GM19240 (cell line): ENCODE measurements at regions not wholly inside any gene's neighbourhood (a gene's known extent, or its start where the extent isn't known, plus 50 kb on each side); places are given as distances from the start of the nearest gene placed in this dataset.

Experiments
- DNase-seq: peaks from one replicate; pipeline ENCODE4 v3.0.0; 2011; ENCODE audit warnings: low spot score; ENCODE audit not compliant: insufficient read length

DNA sequence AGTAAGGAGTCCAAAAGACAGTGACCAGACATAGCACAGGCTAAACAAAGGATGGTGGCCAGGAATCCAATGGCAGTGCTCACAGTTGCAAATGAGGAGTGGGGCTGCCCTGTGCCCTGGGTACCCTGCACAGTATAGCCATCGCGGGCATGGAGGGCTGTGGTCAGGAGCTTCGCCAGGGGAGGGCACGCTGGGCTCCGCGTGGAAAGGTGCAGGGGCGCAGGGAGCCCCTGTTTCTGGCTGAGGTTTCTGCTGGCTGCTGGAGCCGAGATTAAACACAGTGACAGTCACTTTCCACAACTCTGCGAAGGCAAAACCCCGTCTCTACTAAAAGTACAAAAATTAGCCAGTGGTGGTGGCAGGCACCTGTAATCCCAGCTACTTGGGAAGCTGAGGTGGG lies 194.7 kb downstream of the GALR1 start:
- no peak for DNase-seq

DNA sequence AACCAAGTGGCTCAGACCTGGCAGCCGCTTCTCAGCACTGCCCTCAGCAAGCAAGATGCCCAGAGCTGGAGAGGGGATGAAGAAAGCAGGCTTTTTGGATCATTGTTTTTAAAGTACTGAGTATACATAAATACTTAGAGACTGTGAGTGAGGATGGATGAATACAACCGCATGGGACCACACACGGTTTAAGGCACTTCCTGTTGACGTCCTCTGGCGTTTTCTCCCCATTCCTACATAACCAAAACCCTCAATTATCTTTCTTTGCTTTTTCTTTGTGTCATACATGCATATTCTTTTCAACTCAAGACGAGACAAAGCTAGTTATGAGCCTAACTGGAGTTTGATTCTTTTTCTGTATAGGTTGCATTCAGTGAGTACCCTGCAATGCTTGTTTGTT lies 198.4 kb downstream of the GALR1 start:
- no peak for DNase-seq

DNA sequence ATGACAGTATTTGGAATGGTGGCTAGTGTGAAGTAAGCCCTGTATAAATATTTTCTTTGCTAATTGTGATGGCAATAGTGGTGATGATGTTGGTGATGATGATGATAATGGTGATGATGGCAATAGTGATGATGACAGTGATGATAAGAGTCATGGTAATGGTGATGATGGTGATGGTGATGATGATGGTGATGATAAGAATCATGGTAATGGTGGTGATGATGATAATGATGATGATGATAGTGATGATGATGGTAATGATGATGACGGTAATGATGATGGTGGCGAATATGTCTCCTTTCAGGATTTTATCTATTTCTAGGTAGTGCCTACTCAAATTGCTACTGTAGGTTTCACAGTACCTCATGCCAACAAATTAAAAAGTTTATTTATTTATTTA lies 205.4 kb downstream of the GALR1 start:
- DNase-seq: no peak

DNA sequence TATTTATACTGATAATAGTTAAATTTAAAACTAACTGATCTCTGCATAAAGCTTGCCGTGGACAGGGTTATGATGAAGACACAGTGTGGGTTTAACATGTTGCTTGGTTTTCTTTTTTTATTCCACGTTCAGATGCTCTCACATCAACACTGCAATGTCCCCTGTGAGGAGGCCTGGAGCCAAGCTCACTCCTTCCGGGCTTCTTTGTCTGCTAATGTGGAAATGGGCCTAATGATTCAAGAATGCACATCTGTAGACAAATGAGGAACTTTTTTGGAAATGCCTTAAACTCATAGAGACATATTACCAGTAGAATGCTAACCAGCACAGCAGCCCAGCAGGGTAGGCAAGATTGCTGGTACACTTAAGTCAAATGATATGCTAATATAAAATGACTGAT lies 208.0 kb downstream of the GALR1 start:
- no peak for DNase-seq

DNA sequence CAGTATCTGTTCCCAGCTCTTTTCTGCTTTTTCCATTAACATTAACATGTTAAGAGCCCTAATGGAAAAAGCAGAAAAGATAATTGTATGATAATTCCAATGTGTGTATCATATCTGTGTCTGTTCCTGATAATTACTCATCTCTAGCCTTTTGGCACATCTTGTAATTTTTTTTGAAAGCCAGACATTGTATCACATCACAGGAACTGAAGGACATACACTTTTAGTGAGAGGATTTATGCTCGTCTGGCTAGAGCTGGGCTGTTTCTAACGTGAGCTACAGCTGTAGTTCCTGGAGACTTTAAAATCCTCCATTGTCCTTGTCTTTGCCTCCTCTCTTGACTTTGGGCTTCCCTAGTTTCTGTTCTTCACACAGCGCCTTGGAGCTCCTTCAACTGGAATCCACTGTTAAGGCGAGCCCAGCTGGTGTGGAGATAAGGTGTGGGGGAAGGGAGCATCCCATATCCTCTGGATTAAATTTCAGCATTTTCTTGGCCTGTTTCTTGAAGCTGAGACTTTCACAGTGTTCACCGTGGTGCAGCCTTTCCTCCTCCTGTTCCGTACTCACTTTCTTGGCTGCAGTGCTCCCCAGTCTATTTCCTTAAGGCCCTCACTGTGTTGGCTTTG lies 211.5 kb downstream of the GALR1 start:
- DNase-seq: no peak

DNA sequence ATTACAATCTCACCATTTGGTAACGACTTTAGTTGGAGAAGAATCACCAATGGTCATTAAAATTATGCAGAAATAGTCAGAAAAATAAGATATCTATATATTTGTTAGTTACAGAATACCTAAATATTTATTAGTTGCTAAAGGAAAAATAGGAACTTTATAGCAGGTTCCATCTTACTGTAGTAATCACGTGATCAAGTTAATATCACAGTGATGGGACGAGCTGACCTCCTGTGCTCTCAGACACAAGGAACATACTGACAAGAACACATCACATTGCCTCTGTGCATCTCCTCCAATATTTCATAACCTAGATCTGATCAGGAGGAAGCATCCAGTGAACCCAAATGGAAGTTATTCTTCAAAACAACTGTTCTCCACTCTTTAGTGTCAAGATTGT lies 215.3 kb downstream of the GALR1 start:
- DNase-seq: no peak

DNA sequence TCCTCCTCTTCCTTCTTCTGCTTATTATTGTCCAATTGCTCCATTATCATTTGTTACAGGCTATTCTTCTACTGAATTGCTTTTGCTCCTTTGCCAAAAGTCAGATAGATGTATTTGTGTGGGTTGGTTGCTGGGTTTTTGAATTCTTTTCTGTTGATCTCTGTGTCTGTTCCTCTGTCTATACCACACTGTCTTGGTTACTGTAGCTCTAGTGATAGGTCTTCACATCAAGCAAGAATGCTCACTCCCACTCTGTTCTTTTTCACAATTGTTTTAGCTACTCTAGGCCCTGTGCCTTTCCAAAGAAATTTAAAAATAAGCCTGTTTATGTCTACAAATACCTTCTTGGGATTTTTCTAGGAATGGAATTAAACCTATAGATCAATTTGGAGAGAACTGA lies 217.2 kb downstream of the GALR1 start:
- DNase-seq: no peak

DNA sequence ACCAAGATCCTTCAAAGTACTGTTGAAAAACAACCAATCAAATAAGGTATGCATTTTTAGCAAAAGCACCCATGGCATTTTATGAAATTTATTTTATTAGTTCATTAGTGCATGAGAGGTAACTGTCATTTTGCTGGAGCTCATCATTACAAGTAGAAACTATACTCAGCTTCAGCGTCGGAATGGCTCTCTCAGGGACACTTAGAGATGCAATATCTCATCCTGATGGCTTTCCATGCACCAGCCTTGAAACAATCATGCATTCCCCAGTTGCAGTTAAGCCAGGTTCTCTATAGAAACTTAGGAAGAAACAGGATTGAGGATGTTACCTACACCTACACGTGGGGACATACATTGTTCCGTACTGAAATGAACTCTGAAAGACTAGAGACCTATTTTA lies 219.5 kb downstream of the GALR1 start:
- DNase-seq: no peak

DNA sequence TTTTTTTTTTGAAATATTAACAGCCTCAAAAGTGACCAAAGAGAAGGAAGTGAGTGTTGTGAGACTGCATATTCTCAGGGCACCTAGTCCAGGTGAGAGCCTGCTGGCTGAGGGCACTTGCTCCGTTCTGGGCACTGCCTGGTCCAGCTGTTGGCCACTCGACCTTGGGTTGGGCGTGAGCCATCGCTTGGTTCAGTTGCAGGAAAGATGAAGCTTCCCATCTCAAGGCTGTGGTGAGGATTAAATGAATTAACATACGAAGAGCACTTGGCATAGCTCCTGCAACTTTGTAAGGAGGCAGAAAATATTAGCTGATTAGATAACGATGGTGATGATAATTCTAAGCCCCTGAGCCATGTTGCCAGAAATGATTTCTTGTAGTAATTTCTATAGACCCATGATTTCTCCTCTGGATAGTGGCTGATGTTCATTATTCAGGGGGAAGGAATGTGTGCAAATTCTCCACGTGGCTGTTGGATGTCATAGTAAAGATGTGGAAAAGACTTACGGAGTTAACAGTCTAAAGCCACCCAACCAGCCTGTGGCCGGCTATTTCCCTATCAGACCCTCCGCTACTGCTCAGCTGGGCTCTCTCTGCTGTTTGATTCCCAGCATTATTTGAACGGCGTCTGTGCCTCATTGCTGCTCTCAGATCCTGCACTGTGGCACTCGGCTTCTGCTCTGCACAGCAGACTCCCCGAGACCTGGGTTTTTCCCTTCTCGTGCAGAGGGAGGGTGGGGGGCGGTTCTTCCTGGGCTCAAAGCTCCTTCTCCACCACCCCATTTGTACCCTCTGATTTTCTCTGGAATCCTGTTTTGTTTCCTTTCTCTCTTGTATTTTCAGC lies 221.1 kb downstream of the GALR1 start:
- DNase-seq: no peak

DNA sequence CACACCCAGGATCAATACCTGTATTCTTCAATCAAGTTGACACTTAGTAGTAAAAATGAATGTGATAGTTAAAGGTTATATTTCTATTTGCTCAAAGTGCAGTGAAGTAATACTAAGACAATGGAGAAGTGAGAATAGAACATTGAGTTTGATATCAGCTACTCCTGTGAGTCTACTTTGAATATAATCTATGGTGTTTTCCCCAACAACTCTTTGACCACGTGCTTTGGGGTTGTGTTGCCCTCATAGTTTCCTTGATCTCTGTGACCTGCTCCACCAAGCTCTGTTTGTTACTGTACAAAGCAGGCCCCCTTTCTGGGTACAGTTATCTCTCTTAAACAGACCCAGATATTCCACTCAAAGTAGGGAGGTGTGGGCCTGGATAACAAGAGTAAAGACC lies 222.9 kb downstream of the GALR1 start:
- no peak for DNase-seq

DNA sequence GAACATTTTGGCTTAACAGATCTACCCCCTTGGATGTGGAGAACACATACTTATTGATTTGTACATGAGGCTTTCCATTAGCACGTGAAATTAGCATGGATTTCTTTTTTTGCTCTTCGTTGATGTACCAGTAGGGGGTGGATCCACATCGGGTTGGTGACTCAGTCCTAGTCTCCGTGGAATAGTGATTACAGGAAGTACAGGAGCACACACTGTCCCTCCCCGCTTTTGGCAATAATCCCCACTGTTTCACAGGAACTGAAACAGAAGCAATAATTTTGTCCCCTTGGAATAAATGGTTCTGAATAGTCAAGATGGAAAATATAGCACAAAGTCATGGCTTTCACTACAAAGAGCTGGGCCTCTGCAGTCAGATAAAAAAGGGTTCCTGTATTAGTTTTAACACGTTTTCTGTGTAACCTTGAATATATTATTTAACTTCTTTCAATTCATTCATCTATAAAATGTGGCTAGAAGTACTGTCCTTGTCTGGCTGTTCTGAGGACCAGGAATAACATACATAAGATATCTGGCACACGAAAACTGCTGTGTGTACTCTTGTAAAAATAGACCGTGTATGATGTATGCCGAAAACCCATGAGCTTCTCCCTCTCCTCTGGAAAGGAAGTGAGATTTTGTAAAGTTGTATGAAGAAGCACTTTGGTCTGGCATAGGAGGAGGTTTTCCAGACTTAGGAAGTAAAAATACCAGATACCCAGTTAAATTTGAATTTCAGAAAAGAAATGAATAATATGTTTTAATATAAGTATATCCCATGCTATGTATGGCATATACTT lies 229.2 kb downstream of the GALR1 start:
- no peak for DNase-seq

DNA sequence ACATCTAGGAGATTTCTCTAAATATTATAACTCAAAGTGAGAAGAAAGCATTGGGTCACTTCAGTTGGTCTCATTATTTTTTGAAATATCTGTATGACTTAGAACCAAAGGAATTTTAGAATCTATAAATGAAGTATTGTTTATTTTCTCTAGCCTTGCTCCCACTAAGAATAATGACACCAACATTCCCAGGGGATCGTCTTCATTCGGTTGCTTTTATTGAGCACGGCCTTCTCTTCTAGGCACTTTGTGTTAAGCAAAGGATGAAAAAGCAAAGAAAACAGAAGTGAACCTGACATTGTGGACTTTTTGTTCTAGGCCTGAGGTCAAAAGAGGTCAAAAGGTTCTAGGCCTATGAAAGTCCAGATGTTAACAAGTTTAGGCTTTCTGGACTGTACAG lies 231.9 kb downstream of the GALR1 start:
- no peak for DNase-seq

DNA sequence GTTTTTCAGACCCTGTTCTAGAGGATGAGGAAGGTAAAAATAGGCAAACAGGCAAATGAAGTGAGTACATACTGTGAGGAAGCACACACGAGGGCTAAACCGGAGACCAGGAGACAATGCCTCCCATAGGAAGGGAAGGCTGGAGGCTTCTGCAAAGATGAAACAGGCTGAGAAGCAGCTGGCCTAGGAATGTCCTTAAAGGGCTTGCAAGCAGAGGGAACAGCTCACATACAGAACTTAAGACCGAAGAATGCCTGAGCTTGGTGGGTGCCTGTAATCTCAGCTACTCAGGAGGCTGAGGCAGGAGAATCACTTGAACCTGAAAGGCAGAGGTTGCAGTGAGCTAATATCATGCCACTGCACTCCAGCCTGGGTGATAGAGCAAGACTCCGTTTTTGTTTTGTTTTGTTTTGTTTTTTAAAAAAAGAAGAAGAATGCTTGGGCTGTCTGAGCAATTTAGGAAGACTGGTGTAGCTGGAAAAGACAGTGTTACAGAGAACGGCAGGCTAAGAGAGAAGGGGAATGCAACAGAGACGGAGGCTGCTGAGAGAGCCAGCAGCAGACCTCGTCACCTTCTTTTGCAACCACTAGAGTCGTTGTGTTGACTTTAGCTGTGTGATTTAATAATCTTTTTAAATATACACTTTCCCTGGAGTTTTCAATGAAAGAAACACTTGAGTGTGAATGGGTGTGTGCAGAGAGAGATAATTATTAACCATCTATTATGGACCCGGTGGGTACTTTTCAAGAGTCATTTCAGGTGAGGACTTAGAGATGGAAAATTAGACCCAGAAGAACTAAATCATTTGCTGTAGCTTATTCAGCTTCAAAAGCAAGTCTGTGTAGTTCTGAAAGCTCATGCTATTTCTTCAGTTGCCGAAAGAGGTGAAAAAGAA lies 232.8 kb downstream of the GALR1 start:
- no peak for DNase-seq

DNA sequence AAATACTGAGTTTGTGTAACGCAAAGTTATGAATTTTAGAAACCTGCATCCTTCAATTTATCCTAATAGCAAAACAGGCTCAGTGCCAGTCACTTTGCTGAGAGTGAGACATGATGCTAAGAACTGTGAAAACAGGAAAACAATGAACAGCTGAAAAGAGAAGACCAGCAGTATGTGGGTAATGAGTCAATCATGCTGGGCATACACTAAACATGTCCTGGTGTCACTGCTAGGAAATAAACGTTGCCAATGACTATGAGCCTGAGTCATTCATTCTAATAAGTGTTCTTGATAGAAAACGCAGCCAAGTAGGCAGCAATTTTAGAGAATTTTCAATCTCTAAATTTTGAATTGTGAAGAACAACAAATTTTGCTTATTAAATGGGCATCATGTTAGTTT lies 237.3 kb downstream of the GALR1 start:
- no peak for DNase-seq

DNA sequence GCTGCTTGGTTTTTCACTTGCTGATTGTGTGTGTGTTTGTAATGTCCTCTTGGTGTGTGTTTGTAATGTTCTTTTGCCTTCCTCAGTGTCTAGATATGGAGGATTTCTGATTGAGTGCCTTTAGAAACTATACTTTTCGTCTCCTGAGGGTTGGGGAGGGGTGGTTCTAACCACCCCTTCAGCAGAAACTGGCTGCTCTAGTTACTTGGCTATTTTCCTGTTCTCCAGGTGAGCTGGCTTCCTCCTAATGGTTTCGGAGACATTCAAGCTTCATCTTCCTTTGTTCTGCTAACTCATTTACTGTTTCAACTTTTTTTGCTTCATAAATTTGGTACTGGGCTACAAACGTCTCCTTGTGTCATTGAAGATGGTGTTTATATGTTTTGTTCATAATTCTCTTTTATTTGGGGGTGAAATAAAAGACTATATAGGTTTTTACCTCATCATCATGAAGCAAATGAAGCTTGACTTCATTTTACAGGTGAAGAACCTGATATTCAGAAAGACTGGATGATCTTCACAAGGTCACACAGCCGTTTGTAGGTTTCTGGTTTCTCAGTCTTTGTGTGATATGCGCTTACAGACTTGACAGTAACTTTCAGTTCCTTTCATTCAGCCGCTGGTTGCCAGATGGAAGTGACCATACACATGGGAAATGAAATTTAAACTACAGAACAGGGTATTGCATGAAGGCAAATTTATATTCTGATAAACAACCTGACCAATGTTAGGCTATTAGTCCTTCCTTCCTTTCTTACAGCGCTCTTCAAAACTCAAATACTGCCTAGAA lies 238.5 kb downstream of the GALR1 start:
- no peak for DNase-seq

DNA sequence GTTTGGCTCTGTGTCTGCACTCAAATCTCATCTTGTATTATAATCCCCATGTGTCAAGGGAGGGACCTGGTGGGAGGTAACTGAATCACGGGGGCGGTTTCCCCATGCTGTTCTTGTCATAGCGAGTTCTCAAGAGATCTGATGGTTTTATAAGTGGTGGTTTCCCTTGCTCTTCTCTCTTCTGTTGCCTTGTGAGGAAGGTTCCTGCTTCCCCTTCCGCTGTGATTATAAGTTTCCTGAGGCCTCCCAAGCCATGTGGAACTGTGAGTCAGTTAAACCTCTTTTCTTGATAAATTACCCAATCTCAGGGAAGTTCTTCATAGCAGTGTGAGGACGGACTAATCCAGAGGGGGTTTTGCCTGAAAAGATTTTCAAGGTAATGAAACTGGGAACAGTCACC lies 245.4 kb downstream of the GALR1 start:
- no peak for DNase-seq

DNA sequence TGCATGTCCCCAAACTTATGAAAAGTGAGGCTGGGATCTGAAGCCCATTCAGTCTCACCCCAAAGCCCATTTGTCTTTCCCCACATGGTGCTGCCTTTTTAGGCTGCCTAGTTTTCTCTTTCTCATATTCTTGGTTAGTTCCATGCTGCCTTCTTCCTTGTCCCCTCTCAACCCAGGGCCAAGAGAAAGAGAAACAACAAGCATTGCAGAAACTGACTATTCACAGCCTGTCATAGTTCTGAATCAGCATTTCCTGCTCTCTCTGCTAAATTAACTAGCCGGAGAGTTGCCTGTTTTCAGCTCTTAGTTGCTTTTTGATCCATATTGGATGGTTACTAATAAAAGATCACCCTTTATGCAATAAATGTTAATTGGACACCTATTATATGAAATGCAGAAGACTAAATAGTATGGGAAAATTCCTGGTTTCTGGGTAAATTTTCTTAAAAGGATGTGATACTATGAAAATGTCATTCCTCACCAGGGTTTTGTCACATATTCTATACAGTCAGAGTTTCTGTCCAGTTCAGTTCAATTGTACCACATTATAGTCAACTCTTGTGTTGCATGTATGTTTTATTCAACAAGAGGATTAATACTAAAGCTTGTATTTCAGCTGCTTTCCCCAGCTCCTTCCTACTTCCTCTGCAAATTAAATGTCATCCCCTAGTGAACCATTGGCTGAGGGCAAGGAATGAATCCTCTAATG lies 246.5 kb downstream of the GALR1 start:
- DNase-seq: no peak

DNA sequence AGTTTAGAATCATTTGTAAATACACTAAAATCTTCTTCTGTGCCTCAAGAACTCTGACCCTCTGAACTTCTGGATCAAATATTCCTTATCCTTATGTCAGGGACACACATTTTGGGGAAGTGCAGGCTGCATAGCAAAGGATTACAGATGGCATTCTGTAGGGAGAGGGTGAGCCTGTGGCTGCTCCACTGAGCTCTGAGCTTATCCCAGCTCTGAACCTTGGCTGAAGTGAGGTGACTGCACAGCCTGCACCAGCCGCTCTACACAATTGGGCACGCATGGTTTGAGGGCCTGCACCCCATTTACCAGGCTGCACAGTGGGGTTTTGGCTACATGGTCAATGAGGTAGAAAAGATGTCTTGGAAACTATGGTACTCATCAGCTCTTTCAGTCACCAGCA lies 251.6 kb downstream of the GALR1 start:
- DNase-seq: no peak

DNA sequence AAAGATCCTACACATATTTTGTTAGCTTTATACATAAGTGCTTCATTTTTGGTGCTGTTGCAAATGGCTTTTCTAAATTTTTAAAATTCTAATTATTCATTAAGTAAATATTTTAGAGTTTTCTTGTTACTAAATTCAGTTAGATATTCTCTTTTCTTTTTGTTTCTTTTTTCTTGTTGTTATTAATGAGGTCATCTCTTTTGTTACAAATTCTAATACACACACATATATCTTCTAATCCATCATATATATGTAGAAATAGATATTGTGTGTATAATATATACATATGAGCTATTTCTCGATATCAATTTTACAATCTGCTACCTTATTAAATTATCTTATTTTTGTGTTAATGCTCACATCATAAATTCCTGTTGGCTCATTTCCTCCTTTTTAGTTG lies 255.9 kb downstream of the GALR1 start:
- DNase-seq: no peak

DNA sequence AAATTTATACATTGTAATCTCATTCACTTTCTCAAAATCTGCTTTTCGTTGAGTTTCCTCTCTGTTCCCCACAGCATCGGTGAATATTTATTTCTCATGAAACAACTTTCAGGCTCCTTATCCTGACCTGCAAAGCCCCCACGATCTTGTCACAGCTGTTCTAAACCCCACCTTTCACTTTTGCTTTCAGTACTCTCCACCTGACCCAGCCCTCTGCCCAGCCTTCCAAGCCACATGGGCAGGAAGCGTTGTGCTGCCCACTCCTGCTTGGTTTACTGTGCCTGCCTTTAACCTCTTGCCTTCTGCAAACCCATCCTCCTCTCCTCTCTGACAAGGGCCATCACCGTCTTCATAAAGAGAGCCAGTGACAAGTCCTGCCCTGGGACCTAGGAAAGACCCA lies 262.5 kb downstream of the GALR1 start:
- no peak for DNase-seq
